GM23338 (cell line): ENCODE measurements at regions not wholly inside any gene's neighbourhood (a gene's known extent, or its start where the extent isn't known, plus 50 kb on each side); places are given as distances from the start of the nearest gene placed in this dataset.

Experiments
- ATAC-seq: fragments of 200-7000 bp; cut with Tn5 transposase; 3 replicates; pipeline ENCODE4 v1.9.1; 2020
- DNase-seq: peaks from one replicate; pipeline ENCODE4 v3.0.0-alpha.2; 2015; ENCODE audit warnings: low spot score
- H2AFZ ChIP-seq: fragments of 200-600 bp; sonication (generic); 2 replicates; pipeline ENCODE4 v1.8.0; 2016; ENCODE audit warnings: antibody characterized with exemption, mild to moderate bottlenecking, moderate library complexity
- H3F3A ChIP-seq: fragments of 200-600 bp; sonication (generic); replicated peaks from 2 replicates; pipeline ENCODE4 v1.8.0; 2017; ENCODE audit warnings: antibody characterized with exemption, mixed run types, low read depth
- H3K27ac ChIP-seq: fragments of 200-600 bp; sonication (generic); 2 replicates; pipeline ENCODE4 v1.6.1; 2016; ENCODE audit warnings: low read depth
- H3K27me3 ChIP-seq: fragments of 200-600 bp; sonication (generic); 2 replicates; pipeline ENCODE4 v1.8.0; 2016; ENCODE audit warnings: mild to moderate bottlenecking, mixed run types, moderate library complexity; ENCODE audit not compliant: insufficient read depth
- H3K36me3 ChIP-seq: fragments of 200-600 bp; sonication (generic); 2 replicates; pipeline ENCODE4 v1.8.0; 2016; ENCODE audit warnings: mild to moderate bottlenecking; ENCODE audit not compliant: insufficient read depth
- H3K4me1 ChIP-seq: fragments of 200-600 bp; sonication (generic); 2 replicates; pipeline ENCODE4 v1.8.0; 2016; ENCODE audit warnings: mild to moderate bottlenecking, moderate library complexity; ENCODE audit not compliant: insufficient read depth
- H3K4me2 ChIP-seq: fragments of 200-600 bp; sonication (generic); 2 replicates; pipeline ENCODE4 v1.7.1; 2017; ENCODE audit warnings: mixed run types
- H3K4me3 ChIP-seq: fragments of 200-600 bp; sonication (generic); 2 replicates; pipeline ENCODE4 v1.6.1; 2016; ENCODE audit warnings: mixed run types
- H3K79me2 ChIP-seq: fragments of 200-600 bp; sonication (generic); replicated peaks from 2 replicates; pipeline ENCODE4 v1.8.0; 2017; ENCODE audit warnings: mild to moderate bottlenecking; ENCODE audit not compliant: insufficient read depth
- H3K9me2 ChIP-seq: fragments of 200-600 bp; sonication (generic); 2 replicates; pipeline ENCODE4 v1.8.0; 2017; ENCODE audit not compliant: insufficient read depth
- H4K20me1 ChIP-seq: fragments of 200-600 bp; sonication (generic); replicated peaks from 2 replicates; pipeline ENCODE4 v1.8.0; 2017; ENCODE audit warnings: mild to moderate bottlenecking; ENCODE audit not compliant: insufficient read depth
- H3K27ac Mint-ChIP-seq: 2 replicates; pipeline ENCODE4 v1.8.0; 2020; ENCODE audit warnings: inconsistent platforms, mild to moderate bottlenecking, moderate library complexity, mixed read lengths
- H3K27me3 Mint-ChIP-seq: 3 replicates; pipeline ENCODE4 v1.8.0; 2022; ENCODE audit warnings: low read depth, mild to moderate bottlenecking, moderate library complexity, mixed read lengths, inconsistent platforms; ENCODE audit not compliant: insufficient read depth, poor library complexity
- H3K36me3 Mint-ChIP-seq: 3 replicates; pipeline ENCODE4 v1.8.0; 2021; ENCODE audit warnings: low read depth, mild to moderate bottlenecking, inconsistent platforms, moderate library complexity, mixed read lengths
- H3K4me1 Mint-ChIP-seq: 3 replicates; pipeline ENCODE4 v1.8.0; 2020; ENCODE audit warnings: mild to moderate bottlenecking, inconsistent platforms, mixed read lengths
- H3K4me3 Mint-ChIP-seq: 3 replicates; pipeline ENCODE4 v1.8.0; 2021; ENCODE audit warnings: moderate library complexity, mild to moderate bottlenecking, inconsistent platforms, mixed read lengths
- H3K9me3 Mint-ChIP-seq: 3 replicates; pipeline ENCODE4 v1.8.0; 2020; ENCODE audit warnings: moderate library complexity, mild to moderate bottlenecking, inconsistent platforms, mixed read lengths
- CREB1 ChIP-seq: fragments of 250-450 bp; sonication (Bioruptor Pico); IDR thresholded peaks from 2 replicates; pipeline ENCODE4 v1.5.0; 2020; ENCODE audit warnings: low read depth, mild to moderate bottlenecking, moderate library complexity
- CTCF ChIP-seq, 2 experiments: fragments of 200-600 bp in 1 of 2; sonication (generic) in 1 of 2; conservative IDR thresholded peaks; 2 replicates each; pipeline versions ENCODE4 v1.5.1 to v1.6.1; 2016 to 2017; ENCODE audit warnings: antibody characterized with exemption in 2 of 2, low read depth in 2 of 2, mild to moderate bottlenecking in 2 of 2, moderate library complexity in 1 of 2
- ETS1 ChIP-seq: IDR thresholded peaks from 2 replicates; pipeline ENCODE4 v1.6.1; 2016; ENCODE audit warnings: antibody characterized with exemption
- EZH2 ChIP-seq: fragments of 200-600 bp; sonication (generic); IDR thresholded peaks from one replicate; pipeline ENCODE4 v1.8.0; 2017; ENCODE audit warnings: antibody characterized with exemption, mild to moderate bottlenecking, low read depth; ENCODE audit not compliant: unreplicated experiment
- EZH2phosphoT487 ChIP-seq: fragments of 200-600 bp; sonication (generic); IDR thresholded peaks from one replicate; pipeline ENCODE4 v1.8.1; 2018; ENCODE audit warnings: antibody characterized with exemption; ENCODE audit not compliant: unreplicated experiment
- JUNB ChIP-seq: IDR thresholded peaks from one replicate; pipeline ENCODE4 v1.6.1; 2016; ENCODE audit warnings: antibody characterized with exemption; ENCODE audit not compliant: unreplicated experiment
- NANOG ChIP-seq: IDR thresholded peaks from 2 replicates; pipeline ENCODE4 v1.6.1; 2016; ENCODE audit warnings: antibody characterized with exemption, borderline replicate concordance
- POLR2AphosphoS5 ChIP-seq: IDR thresholded peaks from 2 replicates; pipeline ENCODE4 v1.6.1; 2016; ENCODE audit warnings: antibody characterized with exemption, low read depth
- REST ChIP-seq: IDR thresholded peaks from one replicate; pipeline ENCODE4 v1.6.1; 2018; ENCODE audit warnings: antibody characterized with exemption; ENCODE audit not compliant: unreplicated experiment
- STAT1 ChIP-seq: IDR thresholded peaks from one replicate; pipeline ENCODE4 v1.6.1; 2016; ENCODE audit warnings: antibody characterized with exemption; ENCODE audit not compliant: unreplicated experiment
- ZNF114 ChIP-seq: fragments of 250-450 bp; sonication (Bioruptor Pico); IDR thresholded peaks from 2 replicates; pipeline ENCODE4 v1.5.0; 2020; ENCODE audit warnings: mild to moderate bottlenecking, moderate library complexity
- ZNF331 ChIP-seq: fragments of 250-450 bp; sonication (Bioruptor Pico); IDR thresholded peaks from 2 replicates; pipeline ENCODE4 v1.5.0; 2020; ENCODE audit warnings: low read depth, mild to moderate bottlenecking, moderate library complexity
- ZNF462 ChIP-seq: fragments of 250-450 bp; sonication (Bioruptor Pico); IDR thresholded peaks from 2 replicates; pipeline ENCODE4 v1.5.0; 2020; ENCODE audit warnings: mild to moderate bottlenecking, moderate library complexity

GRCh38 chr3:164416491-164417222, 661.6 kb downstream of the SI start:
- H3K4me1 ChIP-seq, result no peaks in the 10 kb centered on the region
- peaks cover 3% of the 10 kb centered on the region; the same call in 1 of the 3 replicates for H3K4me1 Mint-ChIP-seq
- ATAC-seq (no peak), DNase-seq (peak; percentile 4)
- no peaks in the 10 kb centered on the region for H3K79me2 ChIP-seq
- TF ChIP-seq POLR2AphosphoS5 (no peak), ZNF462 (CRISPR knock-in tag) (no peak), REST (no peak), EZH2phosphoT487 (no peak), NANOG (no peak), ETS1 (no peak), ZNF114 (CRISPR knock-in tag) (no peak), CREB1 (CRISPR knock-in tag) (no peak), ZNF331 (no peak), CTCF (conservative IDR thresholded peaks at IDR 0.05; ENCODE audit: low read depth in 2 of 2) (no peak), STAT1 (no peak), JUNB (no peak), EZH2 (no peak)
- H4K20me1 ChIP-seq, result no peaks in the 10 kb centered on the region
- H3K4me3 ChIP-seq, result no peak overlapping the region
- H2AFZ ChIP-seq, result 0 out of 2 replicates have a peak overlapping the region, but pooled peaks have one; percentile 29
- H3K4me3 Mint-ChIP-seq, result no peak overlapping the region
- H3K27me3 Mint-ChIP-seq, result no peaks in the 10 kb centered on the region
- no peak overlapping the region for H3K27ac Mint-ChIP-seq
- no peaks in the 10 kb centered on the region for H3K27me3 ChIP-seq
- no peaks in the 10 kb centered on the region for H3F3A ChIP-seq
- H3K9me2 ChIP-seq, result no peaks in the 10 kb centered on the region
- H3K36me3 ChIP-seq, result no peaks in the 10 kb centered on the region
- no peak overlapping the region for H3K27ac ChIP-seq
- H3K4me2 ChIP-seq, result no peak overlapping the region
- no peaks in the 10 kb centered on the region for H3K36me3 Mint-ChIP-seq
- H3K9me3 Mint-ChIP-seq, result no peaks in the 10 kb centered on the region; the same call in 2 of the 3 replicates
